ENCODE measurements at regions not wholly inside any gene's neighbourhood (a gene's known extent, or its start where the extent isn't known, plus 50 kb on each side); places are given as distances from the start of the nearest gene placed in this dataset.

DNA sequence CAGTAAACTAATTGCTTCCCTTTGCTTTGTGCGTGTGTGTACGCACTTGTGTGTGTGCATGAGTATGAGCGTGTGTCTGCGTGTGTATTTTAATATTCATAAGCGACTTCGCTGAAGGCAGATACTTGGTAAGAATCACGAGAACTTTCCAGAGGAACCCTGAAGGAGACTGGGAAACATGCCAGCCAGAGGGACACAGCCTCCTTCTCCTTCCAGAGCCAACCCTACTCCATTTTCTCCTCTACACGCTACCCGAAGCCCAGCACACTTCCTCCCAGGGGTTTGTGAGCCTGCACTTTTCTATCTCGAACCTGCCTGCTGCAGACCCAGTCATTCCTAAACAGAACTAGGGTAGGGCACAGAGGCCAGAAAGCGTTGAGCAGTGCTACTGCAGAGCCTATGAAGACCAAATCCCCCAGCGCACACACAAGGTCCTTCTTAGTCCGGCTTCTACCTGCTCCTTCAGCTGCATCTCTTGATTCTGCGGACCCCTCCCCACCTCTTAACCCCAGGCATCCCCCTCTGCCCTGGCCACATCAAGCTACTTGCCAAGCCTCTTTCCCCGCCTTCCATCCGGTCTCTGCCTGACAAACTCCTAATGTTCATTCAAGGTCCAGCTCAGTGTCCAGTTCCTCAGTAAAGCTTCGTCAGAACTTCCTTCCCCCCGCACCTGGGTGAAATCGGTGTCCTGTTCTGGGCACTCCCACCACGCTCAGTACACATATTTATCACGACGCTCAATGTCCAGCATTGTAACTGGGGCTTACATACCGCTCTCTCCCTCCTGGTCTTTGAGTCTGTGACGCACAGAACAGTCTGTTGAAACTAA, 191.8 kb downstream of the FAM43A start:
- intact Hi-C loops (cut with micrococcal nuclease) = no loop called here
- no TSS peak for BruUV-seq (replicated peaks)
- Mint-ChIP-seq H3K4me3 (ENCODE audit: unreplicated experiment) (no peak overlapping the region), H3K36me3 (ENCODE audit: insufficient read depth, unreplicated experiment) (peaks cover 6% of the 10 kb centered on the region), H3K4me1 (ENCODE audit: insufficient read depth, unreplicated experiment) (peaks cover 9% of the 10 kb centered on the region), H3K9me3 (ENCODE audit: unreplicated experiment) (no peaks in the 10 kb centered on the region), H3K27me3 (ENCODE audit: insufficient read depth, unreplicated experiment) (no peaks in the 10 kb centered on the region), H3K27ac (ENCODE audit: low read depth, unreplicated experiment) (no peak overlapping the region)
- no peak for DNase-seq (ENCODE audit: unreplicated experiment)
- ChIA-PET POLR2A (interaction anchor here (0.6 kb wide), 1 partner anchor 373 kb away, joined by 3 read pairs; no protein-coding TSS in a partner anchor), CTCF (no interaction called here)
- TF ChIP-seq, protein P1, sequence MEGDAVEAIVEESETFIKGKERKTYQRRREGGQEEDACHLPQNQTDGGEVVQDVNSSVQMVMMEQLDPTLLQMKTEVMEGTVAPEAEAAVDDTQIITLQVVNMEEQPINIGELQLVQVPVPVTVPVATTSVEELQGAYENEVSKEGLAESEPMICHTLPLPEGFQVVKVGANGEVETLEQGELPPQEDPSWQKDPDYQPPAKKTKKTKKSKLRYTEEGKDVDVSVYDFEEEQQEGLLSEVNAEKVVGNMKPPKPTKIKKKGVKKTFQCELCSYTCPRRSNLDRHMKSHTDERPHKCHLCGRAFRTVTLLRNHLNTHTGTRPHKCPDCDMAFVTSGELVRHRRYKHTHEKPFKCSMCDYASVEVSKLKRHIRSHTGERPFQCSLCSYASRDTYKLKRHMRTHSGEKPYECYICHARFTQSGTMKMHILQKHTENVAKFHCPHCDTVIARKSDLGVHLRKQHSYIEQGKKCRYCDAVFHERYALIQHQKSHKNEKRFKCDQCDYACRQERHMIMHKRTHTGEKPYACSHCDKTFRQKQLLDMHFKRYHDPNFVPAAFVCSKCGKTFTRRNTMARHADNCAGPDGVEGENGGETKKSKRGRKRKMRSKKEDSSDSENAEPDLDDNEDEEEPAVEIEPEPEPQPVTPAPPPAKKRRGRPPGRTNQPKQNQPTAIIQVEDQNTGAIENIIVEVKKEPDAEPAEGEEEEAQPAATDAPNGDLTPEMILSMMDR (IDR thresholded peaks at IDR 0.05; ENCODE audit: unreplicated experiment) = no peak

DNA sequence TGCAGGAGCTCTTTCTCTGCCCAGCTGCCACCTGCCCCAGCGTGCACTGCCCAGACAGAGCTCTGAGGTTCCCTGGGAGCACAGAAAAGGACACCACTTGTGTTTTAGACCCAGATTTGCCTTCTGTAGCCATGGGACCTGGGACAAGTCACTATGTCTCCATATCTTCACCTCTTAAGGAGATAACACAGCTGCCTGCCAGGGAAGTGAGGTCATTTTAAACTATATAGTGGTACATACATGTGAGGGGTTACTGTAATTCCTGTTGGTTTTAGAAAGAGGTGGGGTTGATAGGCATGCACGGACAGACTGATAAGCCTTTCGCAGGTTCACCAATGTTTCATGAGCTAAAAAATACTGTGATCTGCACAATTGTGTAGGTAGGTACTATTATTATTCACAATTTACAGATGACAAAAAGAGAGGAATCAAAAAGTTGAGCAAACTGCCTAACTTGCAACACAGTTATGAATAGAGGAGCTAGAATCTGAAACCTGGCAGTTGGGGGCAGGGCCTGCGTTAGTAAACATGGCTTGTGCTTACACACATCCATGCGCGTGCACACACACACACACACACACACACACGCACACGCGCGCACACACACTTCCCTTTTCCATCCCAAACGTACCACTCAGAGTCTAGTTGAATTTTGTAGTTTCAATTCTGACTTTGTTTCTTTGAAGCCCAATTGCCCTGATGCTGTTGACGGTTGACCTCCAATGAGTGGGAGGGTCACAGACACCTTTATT, 193.6 kb downstream of the FAM43A start:
- CTCF ChIA-PET = no interaction called here
- H3K27ac Mint-ChIP-seq (ENCODE audit: low read depth, unreplicated experiment) = no peak overlapping the region
- intact Hi-C loops (cut with micrococcal nuclease) = no loop called here
- TF ChIP-seq, protein P1 (IDR thresholded peaks at IDR 0.05; ENCODE audit: unreplicated experiment) = no peak
- no peaks in the 10 kb centered on the region for H3K27me3 Mint-ChIP-seq (ENCODE audit: insufficient read depth, unreplicated experiment)
- no TSS peak for BruUV-seq (replicated peaks)
- H3K4me3 Mint-ChIP-seq (ENCODE audit: unreplicated experiment) = no peak overlapping the region
- H3K36me3 Mint-ChIP-seq (ENCODE audit: insufficient read depth, unreplicated experiment) = peaks cover 6% of the 10 kb centered on the region
- H3K4me1 Mint-ChIP-seq (ENCODE audit: insufficient read depth, unreplicated experiment) = no peaks in the 10 kb centered on the region
- no peak for DNase-seq (ENCODE audit: unreplicated experiment)
- H3K9me3 Mint-ChIP-seq (ENCODE audit: unreplicated experiment) = peaks cover 8% of the 10 kb centered on the region
- POLR2A ChIA-PET = no interaction called here

DNA sequence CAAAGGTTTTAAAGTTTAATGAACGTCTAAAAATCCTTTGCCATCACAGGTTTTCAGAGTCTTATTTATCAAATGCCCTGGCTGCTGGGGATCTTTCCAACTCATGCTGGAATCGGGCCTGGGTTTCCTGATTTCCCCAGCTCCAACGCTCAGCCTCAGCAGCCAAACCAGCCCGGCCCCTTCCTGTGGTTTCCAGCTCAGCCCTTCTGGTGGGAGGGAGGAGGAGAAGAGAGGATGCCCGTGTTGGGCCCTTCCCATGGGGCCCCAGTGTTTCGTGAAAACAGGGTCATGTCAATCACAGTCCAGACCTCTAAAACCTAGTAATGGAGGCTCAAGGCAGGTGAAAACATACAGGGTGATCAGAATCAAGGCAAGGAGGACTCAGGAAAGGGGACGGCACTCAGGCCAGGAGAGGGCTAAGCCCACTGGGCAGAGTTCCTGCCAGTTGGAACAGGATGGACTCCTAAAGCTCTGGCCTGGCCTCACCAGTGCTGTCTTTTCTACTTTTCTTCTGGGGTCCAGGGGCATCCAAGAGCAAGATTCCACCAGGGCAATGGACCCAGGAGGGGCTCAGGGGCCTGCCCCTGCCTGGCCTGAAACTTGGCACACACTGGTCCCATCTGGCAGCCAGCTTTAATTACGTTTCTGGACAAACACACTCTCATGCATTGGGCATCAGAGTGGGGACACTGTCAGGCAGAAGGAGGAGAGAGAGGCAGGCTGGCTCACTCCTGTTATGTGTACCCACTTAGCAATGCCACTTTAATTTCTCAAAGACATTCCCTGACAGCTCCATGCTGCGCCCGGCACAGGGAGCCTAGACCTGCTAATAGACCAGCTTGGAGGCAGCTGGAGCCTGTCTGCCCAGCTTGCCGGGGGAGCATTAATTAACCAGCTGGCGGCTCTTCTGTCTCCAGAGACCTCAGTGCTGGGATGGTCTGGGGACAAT, 194.6 kb downstream of the FAM43A start:
- H3K9me3 Mint-ChIP-seq (ENCODE audit: unreplicated experiment) = peaks cover 8% of the 10 kb centered on the region
- intact Hi-C loops (cut with micrococcal nuclease) = no loop called here
- no peak for DNase-seq (ENCODE audit: unreplicated experiment)
- H3K27me3 Mint-ChIP-seq (ENCODE audit: insufficient read depth, unreplicated experiment) = no peaks in the 10 kb centered on the region
- POLR2A ChIA-PET = interaction anchor here (1.1 kb wide), 1 partner anchor 9 kb away, joined by 4 read pairs; no protein-coding TSS in a partner anchor
- CTCF ChIA-PET = no interaction called here
- H3K27ac Mint-ChIP-seq (ENCODE audit: low read depth, unreplicated experiment) = no peak overlapping the region
- TF ChIP-seq, protein P1 (IDR thresholded peaks at IDR 0.05; ENCODE audit: unreplicated experiment) = no peak
- H3K4me3 Mint-ChIP-seq (ENCODE audit: unreplicated experiment) = no peak overlapping the region
- peaks cover 6% of the 10 kb centered on the region for H3K36me3 Mint-ChIP-seq (ENCODE audit: insufficient read depth, unreplicated experiment)
- no peaks in the 10 kb centered on the region for H3K4me1 Mint-ChIP-seq (ENCODE audit: insufficient read depth, unreplicated experiment)
- no TSS peak for BruUV-seq (replicated peaks)

Measured in MCF 10A (cell line).